ENCODE measurements at regions not wholly inside any gene's neighbourhood (a gene's known extent, or its start where the extent isn't known, plus 50 kb on each side); places are given as distances from the start of the nearest gene placed in this dataset.

GRCh38 chr19:33957804-33958203 lies 161.1 kb downstream of the KCTD15 start:
- no peak for ATAC-seq (ENCODE audit: insufficient read depth, low read depth)
- peaks cover 2% of the 10 kb centered on the region for H3K27me3 ChIP-seq (ENCODE audit: insufficient read depth, low read length, poor library complexity)
- no peaks in the 10 kb centered on the region for H4K20me1 ChIP-seq (ENCODE audit: insufficient read depth, low read length)

GRCh38 chr19:33960566-33960965 lies 163.9 kb downstream of the KCTD15 start:
- no peaks in the 10 kb centered on the region for H3K36me3 ChIP-seq (ENCODE audit: insufficient read depth, low read length)
- H3K9ac ChIP-seq (ENCODE audit: low read depth, low read length), result no peak overlapping the region
- TF ChIP-seq CTCF (IDR thresholded peaks at IDR 0.05; ENCODE audit: borderline replicate concordance, extremely low read depth, low read length, poor library complexity, severe bottlenecking) (no peak), EZH2 (IDR thresholded peaks at IDR 0.05; ENCODE audit: borderline replicate concordance, low read depth, low read length, severe bottlenecking) (no peak)
- no peaks in the 10 kb centered on the region for H3K9me3 ChIP-seq (ENCODE audit: insufficient read depth, low read length, severe bottlenecking)
- H3K27me3 ChIP-seq (ENCODE audit: insufficient read depth, low read length, poor library complexity), result no peaks in the 10 kb centered on the region
- H2AFZ ChIP-seq (ENCODE audit: low read depth, low read length), result no peak overlapping the region
- ATAC-seq (ENCODE audit: insufficient read depth, low read depth) (no peak), DNase-seq (no peak)
- H3K4me1 ChIP-seq (ENCODE audit: insufficient read depth, low read length), result no peaks in the 10 kb centered on the region
- H4K20me1 ChIP-seq (ENCODE audit: insufficient read depth, low read length), result no peaks in the 10 kb centered on the region
- no peak overlapping the region for H3K4me3 ChIP-seq (ENCODE audit: low read depth in 1 of 2, low read length in 2 of 2)
- no peaks in the 10 kb centered on the region for H3K79me2 ChIP-seq (ENCODE audit: insufficient read depth, low read length)
- H3K27ac ChIP-seq (ENCODE audit: low read length), result no peak overlapping the region
- no peak overlapping the region for H3K4me2 ChIP-seq (ENCODE audit: insufficient read depth, low read length)

More at GRCh38 chr19:33957804-33958203, 161.1 kb downstream of the KCTD15 start:
- no peak overlapping the region for H2AFZ ChIP-seq (ENCODE audit: low read depth, low read length)
- no peaks in the 10 kb centered on the region for H3K36me3 ChIP-seq (ENCODE audit: insufficient read depth, low read length)
- no peaks in the 10 kb centered on the region for H3K4me1 ChIP-seq (ENCODE audit: insufficient read depth, low read length)
- H3K4me3 ChIP-seq (ENCODE audit: low read depth in 1 of 2, low read length in 2 of 2), result no peak overlapping the region
- TF ChIP-seq CTCF (IDR thresholded peaks at IDR 0.05; ENCODE audit: borderline replicate concordance, extremely low read depth, low read length, poor library complexity, severe bottlenecking) (no peak), EZH2 (IDR thresholded peaks at IDR 0.05; ENCODE audit: borderline replicate concordance, low read depth, low read length, severe bottlenecking) (no peak)
- no peak overlapping the region for H3K9ac ChIP-seq (ENCODE audit: low read depth, low read length)
- H3K27ac ChIP-seq (ENCODE audit: low read length), result no peak overlapping the region
- H3K79me2 ChIP-seq (ENCODE audit: insufficient read depth, low read length), result no peaks in the 10 kb centered on the region
- no peaks in the 10 kb centered on the region for H3K9me3 ChIP-seq (ENCODE audit: insufficient read depth, low read length, severe bottlenecking)
- no peak for DNase-seq
- no peak overlapping the region for H3K4me2 ChIP-seq (ENCODE audit: insufficient read depth, low read length)

- Histone ChIP-seq H3K9ac (ENCODE audit: low read depth, low read length) (no peak overlapping the region), H4K20me1 (ENCODE audit: insufficient read depth, low read length) (no peaks in the 10 kb centered on the region), H3K4me3 (ENCODE audit: low read depth in 1 of 2, low read length in 2 of 2) (no peak overlapping the region), H2AFZ (ENCODE audit: low read depth, low read length) (no peak overlapping the region), H3K4me1 (ENCODE audit: insufficient read depth, low read length) (no peaks in the 10 kb centered on the region), H3K27ac (ENCODE audit: low read length) (no peak overlapping the region), H3K36me3 (ENCODE audit: insufficient read depth, low read length) (no peaks in the 10 kb centered on the region), H3K9me3 (ENCODE audit: insufficient read depth, low read length, severe bottlenecking) (no peaks in the 10 kb centered on the region), H3K4me2 (ENCODE audit: insufficient read depth, low read length) (no peak overlapping the region), H3K79me2 (ENCODE audit: insufficient read depth, low read length) (no peaks in the 10 kb centered on the region), H3K27me3 (ENCODE audit: insufficient read depth, low read length, poor library complexity) (no peaks in the 10 kb centered on the region)
- ATAC-seq (ENCODE audit: insufficient read depth, low read depth) (no peak), DNase-seq (no peak)
- no peak for TF ChIP-seq EZH2 (IDR thresholded peaks at IDR 0.05; ENCODE audit: borderline replicate concordance, low read depth, low read length, severe bottlenecking)
Observed at GRCh38 chr19:33962161-33962560, 165.5 kb downstream of the KCTD15 start.

- no peak overlapping the region for H3K4me3 ChIP-seq (ENCODE audit: low read depth in 1 of 2, low read length in 2 of 2)
- H4K20me1 ChIP-seq (ENCODE audit: insufficient read depth, low read length), result no peaks in the 10 kb centered on the region
- H3K36me3 ChIP-seq (ENCODE audit: insufficient read depth, low read length), result no peaks in the 10 kb centered on the region
- no peak for TF ChIP-seq CTCF (IDR thresholded peaks at IDR 0.05; ENCODE audit: borderline replicate concordance, extremely low read depth, low read length, poor library complexity, severe bottlenecking)
- TF ChIP-seq EZH2 (IDR thresholded peaks at IDR 0.05; ENCODE audit: borderline replicate concordance, low read depth, low read length, severe bottlenecking), result no peak
- no peak overlapping the region for H3K4me2 ChIP-seq (ENCODE audit: insufficient read depth, low read length)
- DNase-seq, result no peak
- H3K4me1 ChIP-seq (ENCODE audit: insufficient read depth, low read length), result no peaks in the 10 kb centered on the region
- H3K79me2 ChIP-seq (ENCODE audit: insufficient read depth, low read length), result no peaks in the 10 kb centered on the region
- H3K27me3 ChIP-seq (ENCODE audit: insufficient read depth, low read length, poor library complexity), result no peaks in the 10 kb centered on the region
- no peak overlapping the region for H2AFZ ChIP-seq (ENCODE audit: low read depth, low read length)
- no peak for ATAC-seq (ENCODE audit: insufficient read depth, low read depth)
- no peak overlapping the region for H3K9ac ChIP-seq (ENCODE audit: low read depth, low read length)
- H3K9me3 ChIP-seq (ENCODE audit: insufficient read depth, low read length, severe bottlenecking), result no peaks in the 10 kb centered on the region
- H3K27ac ChIP-seq (ENCODE audit: low read length), result no peak overlapping the region
Observed at GRCh38 chr19:33963514-33963913, 166.8 kb downstream of the KCTD15 start.
